OCI-LY3 (cell line): ENCODE measurements at regions not wholly inside any gene's neighbourhood (a gene's known extent, or its start where the extent isn't known, plus 50 kb on each side); places are given as distances from the start of the nearest gene placed in this dataset.

Experiments
- H2AFZ ChIP-seq: fragments of 200-600, 300-600 bp; shearing (Covaris generic); 2 replicates; pipeline ENCODE4 v1.6.0; 2014; ENCODE audit warnings: antibody characterized with exemption, low read depth, low read length
- H3K27ac ChIP-seq: fragments of 200-600, 300-600 bp; sonication (generic); 2 replicates; pipeline ENCODE4 v1.5.1; 2014; ENCODE audit warnings: mild to moderate bottlenecking, low read length, moderate library complexity, mixed read lengths
- H3K27me3 ChIP-seq: fragments of 200-600, 300-600 bp; sonication (generic); 2 replicates; pipeline ENCODE4 v1.6.1; 2014; ENCODE audit warnings: low read depth, low read length, mixed read lengths
- H3K36me3 ChIP-seq: fragments of 200-600, 300-600 bp; sonication (generic); replicated peaks from 2 replicates; pipeline ENCODE3; 2014; ENCODE audit warnings: low read depth, low read length, mixed read lengths
- H3K4me1 ChIP-seq: fragments of 300-600, 200-600 bp; sonication (generic); 2 replicates; pipeline ENCODE4 v1.6.1; 2014; ENCODE audit warnings: low read length, mixed read lengths
- H3K4me2 ChIP-seq: fragments of 200-600, 300-600 bp; sonication (generic); 2 replicates; pipeline ENCODE4 v1.6.1; 2014; ENCODE audit warnings: low read length, mixed read lengths
- H3K4me3 ChIP-seq: fragments of 300-600, 200-600 bp; sonication (generic); 2 replicates; pipeline ENCODE4 v1.5.1; 2014; ENCODE audit warnings: antibody characterized with exemption, mild to moderate bottlenecking, low read length, moderate library complexity
- H3K79me2 ChIP-seq: fragments of 300-600, 200-600 bp; shearing (Covaris generic); 2 replicates; pipeline ENCODE4 v1.6.1; 2014; ENCODE audit warnings: mild to moderate bottlenecking, low read length, mixed read lengths
- H3K9ac ChIP-seq: fragments of 300-600, 200-600 bp; shearing (Covaris generic); 2 replicates; pipeline ENCODE4 v1.6.0; 2014; ENCODE audit warnings: mild to moderate bottlenecking, low read length, moderate library complexity
- H3K9me3 ChIP-seq: fragments of 200-600, 300-600 bp; shearing (Covaris generic); 2 replicates; pipeline ENCODE4 v1.6.1; 2014; ENCODE audit warnings: low read length, mixed read lengths; ENCODE audit not compliant: insufficient read depth
- H4K20me1 ChIP-seq: fragments of 200-600, 300-600 bp; sonication (generic); 2 replicates; pipeline ENCODE4 v1.6.1; 2016; ENCODE audit warnings: low read length, mixed read lengths; ENCODE audit not compliant: insufficient read depth
- CTCF ChIP-seq: fragments of 200-600, 300-600 bp; sonication (generic); IDR thresholded peaks from 2 replicates; pipeline ENCODE4 v1.5.1; 2014; ENCODE audit warnings: antibody characterized with exemption, low read length, low read depth
- EZH2phosphoT487 ChIP-seq: fragments of 200-600 bp; shearing (Covaris generic); IDR thresholded peaks from 2 replicates; pipeline ENCODE4 v1.6.1; 2018; ENCODE audit warnings: antibody characterized with exemption, mixed run types, low read depth

- Histone ChIP-seq H3K27ac (no peak overlapping the region), H3K27me3 (peaks cover 34% of the 10 kb centered on the region; the same call in 1 of the 2 replicates), H3K4me3 (no peak overlapping the region), H3K36me3 (no peaks in the 10 kb centered on the region), H3K4me1 (no peaks in the 10 kb centered on the region), H3K4me2 (no peak overlapping the region), H2AFZ (no peak overlapping the region), H3K79me2 (no peaks in the 10 kb centered on the region), H4K20me1 (no peaks in the 10 kb centered on the region), H3K9ac (no peak overlapping the region), H3K9me3 (no peaks in the 10 kb centered on the region)
- TF ChIP-seq CTCF (no peak), EZH2phosphoT487 (no peak)
These were observed 75.5 kb downstream of the GJD2 start for GRCh38 chr15:34679291-34679690.

- Histone ChIP-seq H2AFZ (no peak overlapping the region), H3K36me3 (no peaks in the 10 kb centered on the region), H3K4me2 (no peak overlapping the region), H3K27me3 (peaks cover 58% of the 10 kb centered on the region), H3K9me3 (no peaks in the 10 kb centered on the region), H3K4me1 (no peaks in the 10 kb centered on the region), H4K20me1 (no peaks in the 10 kb centered on the region), H3K79me2 (no peaks in the 10 kb centered on the region), H3K4me3 (no peak overlapping the region), H3K9ac (no peak overlapping the region), H3K27ac (no peak overlapping the region)
- TF ChIP-seq CTCF = no peak
- no peak for TF ChIP-seq EZH2phosphoT487
These were observed 81.6 kb downstream of the GJD2 start for GRCh38 chr15:34673241-34673640.

GRCh38 chr15:34665498-34666116, 82.2 kb upstream of the GOLGA8B start:
- Histone ChIP-seq H3K27me3 (peaks cover 27% of the 10 kb centered on the region), H3K4me1 (no peaks in the 10 kb centered on the region), H3K4me3 (no peak overlapping the region), H3K27ac (no peak overlapping the region), H3K4me2 (no peak overlapping the region), H3K9ac (no peak overlapping the region), H4K20me1 (no peaks in the 10 kb centered on the region), H3K36me3 (no peaks in the 10 kb centered on the region), H2AFZ (no peak overlapping the region), H3K79me2 (no peaks in the 10 kb centered on the region), H3K9me3 (no peaks in the 10 kb centered on the region)
- TF ChIP-seq CTCF = no peak
- TF ChIP-seq EZH2phosphoT487 = no peak

GRCh38 chr15:34664418-34664817, 81.0 kb upstream of the GOLGA8B start:
- no peak overlapping the region for H3K9ac ChIP-seq
- H3K4me3 ChIP-seq = no peak overlapping the region
- H3K79me2 ChIP-seq = no peaks in the 10 kb centered on the region
- TF ChIP-seq CTCF (no peak), EZH2phosphoT487 (no peak)
- H3K4me2 ChIP-seq = no peak overlapping the region
- no peak overlapping the region for H3K27ac ChIP-seq
- H4K20me1 ChIP-seq = no peaks in the 10 kb centered on the region
- H2AFZ ChIP-seq = no peak overlapping the region
- H3K9me3 ChIP-seq = no peaks in the 10 kb centered on the region
- peaks cover 26% of the 10 kb centered on the region for H3K27me3 ChIP-seq
- H3K36me3 ChIP-seq = no peaks in the 10 kb centered on the region
- no peaks in the 10 kb centered on the region for H3K4me1 ChIP-seq
